Hepatocyte (in vitro differentiated cells): ENCODE measurements at regions not wholly inside any gene's neighbourhood (a gene's known extent, or its start where the extent isn't known, plus 50 kb on each side); places are given as distances from the start of the nearest gene placed in this dataset.

ENCODE experiments used
- CTCF ChIP-seq: fragments of 200-600 bp; sonication (generic); IDR thresholded peaks from 2 replicates; pipeline ENCODE4 v1.5.1; 2016; ENCODE audit warnings: antibody characterized with exemption, mild to moderate bottlenecking; ENCODE audit not compliant: poor library complexity
- EZH2 ChIP-seq: fragments of 200-600 bp; sonication (generic); IDR thresholded peaks from 2 replicates; pipeline ENCODE4 v1.6.1; 2016; ENCODE audit warnings: antibody characterized with exemption, mild to moderate bottlenecking, borderline replicate concordance
- EZH2phosphoT487 ChIP-seq: fragments of 200-600 bp; sonication (generic); IDR thresholded peaks from one replicate; pipeline ENCODE4 v1.6.1; 2018; ENCODE audit warnings: antibody characterized with exemption, mild to moderate bottlenecking, low read depth, moderate library complexity; ENCODE audit not compliant: unreplicated experiment, severe bottlenecking

GRCh38 chr5:121373371-121373770 is 478.3 kb upstream of the FTMT start:
- TF ChIP-seq CTCF: no peak
- no peak for TF ChIP-seq EZH2
- TF ChIP-seq EZH2phosphoT487: no peak
